Mononuclear cell (primary cell): ENCODE measurements at regions not wholly inside any gene's neighbourhood (a gene's known extent, or its start where the extent isn't known, plus 50 kb on each side); places are given as distances from the start of the nearest gene placed in this dataset.

Source experiments
- H3K27me3 ChIP-seq: 2 replicates; pipeline ENCODE4 v1.6.0; 2011; ENCODE audit warnings: low read length, control low read depth; ENCODE audit not compliant: insufficient read depth
- H3K4me1 ChIP-seq: 2 replicates; pipeline ENCODE4 v1.5.1; 2011; ENCODE audit warnings: mild to moderate bottlenecking, low read length, control low read depth; ENCODE audit not compliant: insufficient read depth
- H3K4me3 ChIP-seq: 2 replicates; pipeline ENCODE4 v1.5.1; 2011; ENCODE audit warnings: mild to moderate bottlenecking, low read length, moderate library complexity
- H3K9me3 ChIP-seq: 2 replicates; pipeline ENCODE4 v1.5.1; 2011; ENCODE audit warnings: low read depth, mild to moderate bottlenecking, control low read depth, low read length

DNA sequence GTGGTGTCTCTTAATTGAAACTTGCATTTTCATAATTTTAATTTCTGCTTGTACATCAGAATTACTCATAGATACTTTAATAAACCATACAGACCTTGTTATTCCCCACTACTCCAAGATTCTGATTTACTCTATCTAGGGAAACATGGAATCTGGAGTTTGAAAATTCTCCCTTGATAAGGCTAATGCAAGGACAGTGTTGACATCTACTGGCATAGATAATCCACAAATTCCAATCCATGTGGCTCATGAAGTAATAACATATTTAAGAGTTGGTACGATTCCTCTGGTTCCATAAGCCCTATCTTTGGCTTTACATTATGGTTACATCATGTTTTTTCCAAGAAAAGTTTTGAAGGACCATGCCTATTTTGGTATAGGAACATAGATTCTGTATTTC, 759.2 kb downstream of the TLR4 start:
- no peak overlapping the region for H3K4me3 ChIP-seq
- H3K4me1 ChIP-seq = no peaks in the 10 kb centered on the region
- no peaks in the 10 kb centered on the region for H3K27me3 ChIP-seq
- H3K9me3 ChIP-seq = no peaks in the 10 kb centered on the region

DNA sequence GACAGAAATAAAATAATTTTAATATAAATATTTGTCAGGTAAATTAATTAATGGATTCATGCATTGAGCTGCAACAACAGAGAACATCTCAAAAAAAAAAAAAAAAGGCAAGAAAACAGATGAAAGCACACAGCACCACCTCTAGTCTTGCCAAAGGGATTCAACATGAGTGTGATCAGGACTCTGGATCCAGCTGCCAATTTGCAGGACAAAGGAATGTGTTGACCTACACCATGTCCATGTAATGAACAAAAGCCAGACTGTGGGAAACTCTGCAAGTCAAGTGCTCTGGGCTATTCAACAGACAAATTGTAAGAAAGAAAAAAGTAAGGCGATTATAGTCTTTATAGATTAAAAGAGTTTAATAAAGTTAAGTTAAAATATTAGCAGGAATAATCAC, 769.3 kb downstream of the TLR4 start:
- H3K4me1 ChIP-seq = no peaks in the 10 kb centered on the region
- no peaks in the 10 kb centered on the region for H3K9me3 ChIP-seq
- H3K4me3 ChIP-seq = no peak overlapping the region
- H3K27me3 ChIP-seq = no peaks in the 10 kb centered on the region

DNA sequence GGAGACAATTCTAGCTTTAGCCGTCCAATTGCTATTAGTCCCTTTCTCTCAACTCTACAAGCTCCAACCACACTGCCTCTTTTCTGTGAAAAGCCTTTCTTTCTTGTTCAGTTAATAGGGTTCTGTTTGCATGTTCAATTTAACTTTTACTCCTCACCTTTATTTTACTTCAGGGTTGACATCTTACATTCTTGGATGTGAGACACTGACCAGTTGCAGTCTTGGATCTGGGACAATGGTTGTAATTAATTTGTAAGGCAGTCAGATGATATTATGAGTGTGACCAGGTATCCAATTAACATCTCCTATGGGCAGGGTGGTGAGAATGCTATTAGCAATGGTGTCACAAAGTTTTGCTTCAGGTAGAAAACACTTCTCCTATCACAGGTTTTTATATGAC, 774.5 kb downstream of the TLR4 start:
- no peaks in the 10 kb centered on the region for H3K27me3 ChIP-seq
- no peak overlapping the region for H3K4me3 ChIP-seq
- H3K4me1 ChIP-seq = no peaks in the 10 kb centered on the region
- H3K9me3 ChIP-seq = no peaks in the 10 kb centered on the region

DNA sequence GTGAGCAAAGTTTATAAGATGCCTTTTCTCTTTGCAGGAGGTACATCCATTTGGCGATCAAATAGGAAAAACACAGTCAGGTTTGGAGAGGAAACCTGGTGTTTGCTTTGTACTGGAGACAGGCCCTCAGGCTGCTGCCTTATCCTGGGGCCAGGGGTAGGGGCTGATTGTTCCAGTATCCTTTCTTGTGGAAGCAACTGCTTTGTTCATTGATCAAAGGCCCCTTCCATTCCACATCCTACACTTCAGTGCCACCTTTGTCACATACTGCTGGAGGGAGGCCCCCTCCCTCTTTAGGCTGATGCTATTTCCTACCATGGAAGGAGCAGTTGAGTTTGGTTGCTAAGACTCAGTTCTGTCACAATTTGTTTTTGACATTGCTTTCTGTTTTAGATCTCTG, 778.1 kb downstream of the TLR4 start:
- no peaks in the 10 kb centered on the region for H3K27me3 ChIP-seq

DNA sequence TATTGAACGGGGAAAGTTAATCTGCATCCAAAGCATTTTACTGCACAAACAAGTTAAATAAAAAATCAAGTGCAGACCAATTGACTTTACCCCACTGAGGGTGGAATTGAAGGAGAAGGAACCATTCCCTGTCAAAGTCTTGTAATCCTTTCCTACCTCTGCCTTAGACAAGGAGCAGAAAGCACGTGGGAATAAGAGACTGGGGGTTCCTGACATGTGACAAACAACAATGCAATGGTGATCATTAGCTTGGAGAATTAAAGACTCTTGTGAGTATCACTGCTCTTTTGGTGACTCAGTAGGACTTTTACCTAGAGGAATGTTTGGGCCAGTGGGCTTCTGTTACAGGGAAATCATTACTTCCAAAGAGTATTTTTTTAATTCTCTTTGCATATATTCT, 779.5 kb downstream of the TLR4 start:
- Histone ChIP-seq H3K4me3 (no peak overlapping the region), H3K9me3 (no peaks in the 10 kb centered on the region), H3K4me1 (no peaks in the 10 kb centered on the region), H3K27me3 (no peaks in the 10 kb centered on the region)

More for the DNA sequence above, 778.1 kb downstream of the TLR4 start:
- Histone ChIP-seq H3K4me3 (no peak overlapping the region), H3K4me1 (no peaks in the 10 kb centered on the region), H3K9me3 (no peaks in the 10 kb centered on the region)

DNA sequence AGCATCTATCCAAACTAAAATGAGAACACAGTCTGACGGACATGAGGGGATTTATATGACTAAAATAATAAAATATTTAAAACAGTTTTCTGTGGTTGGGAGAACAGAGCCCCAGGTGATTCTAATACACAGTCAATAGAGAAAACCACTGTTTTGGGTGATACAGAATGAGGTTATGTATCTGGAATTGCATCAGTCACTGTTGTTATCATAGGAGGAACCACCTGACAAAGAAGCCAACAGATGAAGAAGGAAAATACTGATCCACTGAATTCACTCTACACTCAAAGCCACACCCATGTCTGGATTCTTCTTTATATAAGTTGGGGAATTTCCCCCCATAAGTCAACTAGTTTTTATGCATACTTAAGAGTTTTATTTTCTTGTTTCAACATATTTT, 799.0 kb downstream of the TLR4 start:
- no peaks in the 10 kb centered on the region for H3K9me3 ChIP-seq
- no peak overlapping the region for H3K4me3 ChIP-seq
- H3K4me1 ChIP-seq = no peaks in the 10 kb centered on the region
- H3K27me3 ChIP-seq = no peaks in the 10 kb centered on the region

DNA sequence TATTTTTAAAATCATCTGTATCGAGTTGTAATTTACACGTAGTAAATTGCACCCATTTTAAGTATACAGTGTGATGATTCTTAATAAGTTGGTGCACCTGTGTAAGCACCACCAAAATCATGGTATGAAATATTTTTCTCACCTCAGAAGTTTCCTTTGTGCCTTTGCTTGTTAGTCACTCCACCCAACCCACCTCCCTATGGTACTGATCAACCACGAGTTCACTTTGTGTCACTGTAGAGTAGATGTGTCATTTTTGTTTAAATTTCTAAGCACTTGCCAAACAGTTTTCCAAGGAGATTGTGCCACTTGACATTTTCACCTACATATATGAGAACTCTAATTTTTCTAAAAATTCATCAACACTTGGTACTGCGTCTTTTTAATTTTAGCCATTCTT, 806.5 kb downstream of the TLR4 start:
- Histone ChIP-seq H3K27me3 (no peaks in the 10 kb centered on the region), H3K4me1 (no peaks in the 10 kb centered on the region), H3K4me3 (no peak overlapping the region), H3K9me3 (no peaks in the 10 kb centered on the region)

DNA sequence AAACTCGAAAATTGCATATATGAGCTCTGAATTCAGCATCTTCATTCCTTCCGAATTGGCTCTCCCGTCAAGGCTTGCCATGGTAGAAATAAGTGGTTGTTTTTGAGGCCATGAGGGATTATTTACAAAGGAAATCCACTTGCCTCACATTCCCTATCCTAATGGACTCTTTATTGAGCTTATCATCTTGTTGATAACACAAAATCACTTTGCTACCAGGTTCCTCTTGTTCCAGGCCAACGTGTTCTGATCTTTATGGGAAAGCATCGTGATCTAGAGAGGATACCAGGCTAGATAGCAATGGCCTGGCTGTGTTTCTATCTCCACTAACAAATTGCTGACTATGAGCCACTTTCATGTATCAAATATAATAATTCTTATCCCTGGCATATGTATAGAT, 811.7 kb downstream of the TLR4 start:
- H3K27me3 ChIP-seq = no peaks in the 10 kb centered on the region

DNA sequence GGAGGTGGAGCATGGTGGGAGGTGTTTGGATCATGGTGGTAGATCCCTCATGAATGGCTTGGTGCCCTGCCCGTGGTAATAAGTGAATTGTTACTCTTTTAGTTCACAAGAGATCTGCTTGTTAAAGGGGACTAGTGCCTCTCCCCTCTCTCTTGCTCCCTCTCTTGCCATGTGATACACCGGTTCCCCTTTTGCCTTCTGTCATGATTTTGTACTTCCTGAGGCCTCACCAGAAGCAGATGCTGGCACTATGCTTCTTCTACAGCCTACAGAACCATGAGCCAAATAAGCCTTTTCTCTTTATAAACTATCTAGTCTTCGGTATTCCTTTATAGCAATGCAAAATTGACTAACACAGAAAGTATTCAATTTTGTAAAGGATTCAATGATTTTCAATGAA, 817.1 kb downstream of the TLR4 start:
- H3K9me3 ChIP-seq = no peaks in the 10 kb centered on the region
- no peaks in the 10 kb centered on the region for H3K4me1 ChIP-seq

More for the DNA sequence above, 811.7 kb downstream of the TLR4 start:
- no peak overlapping the region for H3K4me3 ChIP-seq
- H3K4me1 ChIP-seq = no peaks in the 10 kb centered on the region
- no peaks in the 10 kb centered on the region for H3K9me3 ChIP-seq

DNA sequence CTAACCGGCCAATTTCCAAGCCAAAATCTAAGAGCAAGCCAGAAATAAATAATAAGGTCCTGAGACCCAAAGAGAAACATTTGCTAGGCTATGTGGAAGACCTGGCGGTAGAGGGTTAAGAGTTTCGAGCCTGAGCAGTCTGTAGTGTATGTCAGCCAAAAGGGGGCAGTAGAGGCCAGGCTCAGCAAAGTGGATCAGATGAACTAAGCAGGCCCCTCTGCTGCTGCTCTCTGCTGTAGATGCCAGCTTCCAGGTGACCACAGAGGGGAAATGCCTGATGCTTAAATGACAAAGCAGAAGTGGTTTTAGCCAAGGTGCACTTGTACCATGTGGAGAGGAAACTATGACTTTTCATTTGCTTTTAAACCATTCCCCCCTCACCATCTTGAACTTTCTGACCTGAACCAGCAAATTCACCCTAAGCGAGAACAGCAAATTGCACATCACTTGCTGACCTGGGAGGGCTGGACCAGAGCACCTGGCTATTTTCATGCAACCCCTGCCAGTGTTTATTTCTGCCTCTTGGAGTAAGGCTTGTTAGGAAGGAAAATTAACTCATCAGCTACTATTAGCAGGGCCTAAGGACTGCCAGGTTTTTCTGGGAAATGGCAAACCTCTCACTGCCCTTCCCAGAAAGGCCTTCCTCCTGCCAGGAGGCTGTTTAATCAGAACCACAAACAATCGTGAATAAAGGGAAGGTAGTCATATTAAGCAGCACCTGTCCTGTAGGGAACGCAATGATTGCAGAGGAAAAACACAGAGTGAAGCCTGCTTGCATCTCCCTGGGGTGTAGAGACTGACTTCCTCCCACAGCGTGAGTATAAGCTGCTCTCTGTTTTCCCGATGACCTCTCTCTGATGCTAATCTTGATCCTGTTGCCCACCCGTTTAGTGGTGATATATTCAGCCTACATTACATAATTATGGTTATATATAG, 818.2 kb downstream of the TLR4 start:
- no peak overlapping the region for H3K4me3 ChIP-seq
- H3K9me3 ChIP-seq = no peaks in the 10 kb centered on the region
- no peaks in the 10 kb centered on the region for H3K4me1 ChIP-seq
- no peaks in the 10 kb centered on the region for H3K27me3 ChIP-seq

More for the DNA sequence above, 817.1 kb downstream of the TLR4 start:
- no peaks in the 10 kb centered on the region for H3K27me3 ChIP-seq
- no peak overlapping the region for H3K4me3 ChIP-seq

DNA sequence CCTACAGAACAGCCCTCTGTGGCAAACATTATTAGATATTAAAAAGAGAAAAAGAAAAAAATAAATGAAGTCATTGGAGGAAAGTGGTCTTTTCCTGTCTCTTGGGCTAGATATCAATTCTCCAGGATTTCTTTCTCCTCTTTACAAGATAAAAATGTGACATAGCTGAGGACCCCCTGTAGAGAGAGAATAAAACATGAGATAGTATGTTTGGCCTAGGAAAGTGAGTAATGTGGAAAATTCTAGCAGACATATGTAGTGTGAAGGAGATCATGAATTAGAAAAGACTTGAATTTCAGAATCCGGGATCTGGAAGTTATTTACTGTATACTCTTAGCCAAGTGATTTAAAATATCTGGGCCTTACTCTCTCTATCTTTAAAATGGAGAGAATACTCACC, 823.1 kb downstream of the TLR4 start:
- no peak overlapping the region for H3K4me3 ChIP-seq
- H3K9me3 ChIP-seq = no peaks in the 10 kb centered on the region
- no peaks in the 10 kb centered on the region for H3K4me1 ChIP-seq
- no peaks in the 10 kb centered on the region for H3K27me3 ChIP-seq

DNA sequence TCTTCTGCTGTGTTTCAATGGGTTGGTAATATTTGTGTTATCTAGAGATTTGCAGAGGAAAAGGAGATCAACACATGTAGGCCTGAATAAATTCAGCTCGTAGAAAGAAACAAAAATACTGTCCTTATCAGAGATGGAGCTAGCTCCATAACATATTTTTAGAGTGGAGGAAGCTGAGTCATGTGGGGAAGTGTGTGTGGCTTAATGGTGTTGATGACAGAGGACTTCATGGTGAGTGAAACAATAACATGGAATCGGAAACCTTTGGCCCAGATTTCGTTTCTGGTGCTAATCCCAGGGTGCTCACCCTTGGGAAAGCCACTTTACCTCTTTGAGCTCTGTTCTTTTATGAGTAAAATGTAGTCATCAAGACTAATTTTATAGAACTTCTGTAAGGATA, 825.0 kb downstream of the TLR4 start:
- H3K4me1 ChIP-seq = no peaks in the 10 kb centered on the region
- no peaks in the 10 kb centered on the region for H3K9me3 ChIP-seq
- no peak overlapping the region for H3K4me3 ChIP-seq
- H3K27me3 ChIP-seq = no peaks in the 10 kb centered on the region

DNA sequence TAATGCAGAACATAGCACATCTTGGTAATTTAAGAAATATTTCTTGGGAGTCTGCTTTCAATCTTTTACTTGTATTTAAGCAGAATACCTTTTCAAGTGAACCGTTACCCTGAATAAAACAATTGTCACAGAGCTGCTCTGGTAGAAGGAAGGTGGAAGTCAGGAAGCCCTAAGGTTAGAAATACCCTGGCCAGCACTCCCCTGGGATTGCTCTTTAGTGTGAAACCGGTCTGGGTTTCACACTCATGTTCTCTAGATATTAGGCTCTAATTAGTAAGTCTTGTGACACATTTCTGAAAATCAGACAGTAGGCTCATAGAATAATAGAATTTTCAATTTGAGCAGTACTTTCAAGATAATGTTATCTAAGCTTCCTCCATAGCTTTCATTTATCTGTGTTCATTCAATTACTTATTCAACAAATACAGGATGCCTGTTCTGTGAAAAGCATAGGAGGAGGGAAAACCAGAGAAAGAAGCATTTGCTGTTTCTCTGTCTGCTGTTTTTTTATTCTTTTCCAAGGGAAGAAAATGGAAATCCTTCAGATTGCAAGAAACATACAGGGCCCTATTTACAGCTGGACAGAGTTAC, 825.5 kb downstream of the TLR4 start:
- no peak overlapping the region for H3K4me3 ChIP-seq
- no peaks in the 10 kb centered on the region for H3K9me3 ChIP-seq
- no peaks in the 10 kb centered on the region for H3K4me1 ChIP-seq
- no peaks in the 10 kb centered on the region for H3K27me3 ChIP-seq

DNA sequence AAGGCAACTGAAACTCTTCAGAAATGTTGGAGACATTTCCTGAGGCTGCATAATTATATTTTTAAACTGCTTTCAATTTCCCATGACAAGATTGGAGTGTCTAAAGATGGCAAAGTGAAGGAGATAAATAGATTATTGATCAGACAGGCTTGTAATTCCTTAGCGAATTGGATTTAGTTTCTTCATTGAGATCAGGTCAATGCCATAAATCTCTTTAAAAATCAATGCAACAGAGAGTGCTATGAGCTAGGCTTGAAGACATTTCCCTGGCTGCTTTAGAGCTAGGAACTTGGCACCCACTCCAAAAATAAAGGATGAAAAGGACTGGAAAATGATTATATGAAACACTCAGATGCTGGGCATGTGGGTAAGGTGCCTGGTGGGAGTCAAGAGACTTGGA, 828.4 kb downstream of the TLR4 start:
- H3K4me1 ChIP-seq = no peaks in the 10 kb centered on the region
- no peak overlapping the region for H3K4me3 ChIP-seq
- H3K27me3 ChIP-seq = no peaks in the 10 kb centered on the region
- no peaks in the 10 kb centered on the region for H3K9me3 ChIP-seq

DNA sequence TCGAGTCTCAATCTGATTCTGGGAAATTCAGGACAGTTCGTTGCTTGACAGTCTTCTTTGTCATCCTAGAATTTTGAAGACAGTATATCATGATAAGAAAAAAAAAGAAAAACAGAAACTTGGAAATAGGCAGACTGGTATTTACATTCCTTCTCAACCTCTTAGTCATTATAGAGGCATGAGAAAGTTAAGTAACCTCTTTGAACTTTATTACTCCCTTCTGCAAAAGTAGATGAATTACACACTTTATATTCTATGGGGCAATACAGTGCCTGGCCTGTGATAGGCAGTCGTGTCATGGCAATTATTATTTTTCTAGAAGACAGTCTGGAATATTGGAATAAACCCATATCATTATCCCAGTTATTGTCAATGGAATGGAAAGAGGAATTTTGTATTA, 828.9 kb downstream of the TLR4 start:
- Histone ChIP-seq H3K4me3 (no peak overlapping the region), H3K4me1 (no peaks in the 10 kb centered on the region), H3K9me3 (no peaks in the 10 kb centered on the region), H3K27me3 (no peaks in the 10 kb centered on the region)

DNA sequence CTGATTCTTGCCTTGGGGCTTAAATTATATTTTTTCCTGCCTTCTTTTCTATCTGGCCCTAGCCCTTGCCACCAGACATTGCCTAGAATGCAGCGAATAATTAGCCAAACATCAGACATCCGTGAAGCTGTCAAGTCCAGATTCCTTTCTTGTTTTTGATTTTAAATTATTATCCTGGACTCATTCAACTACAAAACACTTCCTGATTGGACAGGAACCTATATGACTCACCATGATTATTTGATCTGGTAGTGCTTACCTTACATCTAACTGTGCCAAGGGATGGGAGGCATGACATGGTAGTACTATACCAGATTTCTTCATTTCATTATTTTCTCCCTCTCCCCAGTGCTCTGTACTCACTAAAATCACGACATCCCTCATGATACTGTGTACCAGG, 829.6 kb downstream of the TLR4 start:
- Histone ChIP-seq H3K27me3 (no peaks in the 10 kb centered on the region), H3K9me3 (no peaks in the 10 kb centered on the region), H3K4me3 (no peak overlapping the region), H3K4me1 (no peaks in the 10 kb centered on the region)
